NOMO-1 treated with dmso at 0.1 percent for 144 hours (cell line): ENCODE measurements at regions not wholly inside any gene's neighbourhood (a gene's known extent, or its start where the extent isn't known, plus 50 kb on each side); places are given as distances from the start of the nearest gene placed in this dataset.

Source experiments
- DNase-seq: peaks from one replicate; lab custom pipeline; 2025; ENCODE audit not compliant: unreplicated experiment; lab: John Stamatoyannopoulos, UW

GRCh38 chr1:157196245-157196543 lies 58.0 kb upstream of the ETV3 start:
- no peak for DNase-seq

DNA sequence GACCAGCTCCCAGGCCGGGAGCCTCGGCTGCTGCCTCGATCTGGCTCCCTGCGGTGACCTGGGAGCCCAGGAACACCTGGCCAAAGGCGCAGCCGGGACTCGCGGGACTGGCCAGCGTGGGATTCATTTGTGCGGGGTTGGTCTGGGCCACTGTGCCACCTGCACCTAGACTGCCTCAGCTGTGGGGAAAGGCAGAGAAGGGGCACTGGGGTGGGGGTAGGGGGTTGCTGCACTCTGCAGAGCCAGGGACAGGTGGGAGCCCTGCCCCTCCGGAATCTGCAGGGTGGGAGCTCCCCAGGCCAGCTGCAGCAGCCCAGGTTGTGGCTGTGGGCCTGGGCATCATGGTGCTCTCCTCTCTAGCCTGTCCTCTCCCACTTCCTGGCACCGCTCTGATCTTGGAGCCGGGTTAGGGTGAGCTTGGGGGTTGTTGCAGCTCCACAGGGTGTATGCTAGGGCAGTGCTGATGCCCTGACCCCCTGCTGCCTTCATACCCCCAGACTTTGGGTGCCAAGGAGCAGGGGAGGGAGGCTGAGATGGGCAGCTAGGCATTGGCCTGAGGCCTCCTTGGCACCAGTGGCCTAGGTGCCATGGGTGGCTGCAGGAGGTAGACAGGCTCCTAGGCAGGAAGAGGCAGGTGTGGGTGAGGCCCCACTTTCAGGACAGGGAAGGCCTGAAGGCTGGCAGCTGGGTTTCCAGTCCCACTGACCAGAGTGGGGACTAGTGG lies 57.5 kb upstream of the ETV3 start:
- no peak for DNase-seq

DNA sequence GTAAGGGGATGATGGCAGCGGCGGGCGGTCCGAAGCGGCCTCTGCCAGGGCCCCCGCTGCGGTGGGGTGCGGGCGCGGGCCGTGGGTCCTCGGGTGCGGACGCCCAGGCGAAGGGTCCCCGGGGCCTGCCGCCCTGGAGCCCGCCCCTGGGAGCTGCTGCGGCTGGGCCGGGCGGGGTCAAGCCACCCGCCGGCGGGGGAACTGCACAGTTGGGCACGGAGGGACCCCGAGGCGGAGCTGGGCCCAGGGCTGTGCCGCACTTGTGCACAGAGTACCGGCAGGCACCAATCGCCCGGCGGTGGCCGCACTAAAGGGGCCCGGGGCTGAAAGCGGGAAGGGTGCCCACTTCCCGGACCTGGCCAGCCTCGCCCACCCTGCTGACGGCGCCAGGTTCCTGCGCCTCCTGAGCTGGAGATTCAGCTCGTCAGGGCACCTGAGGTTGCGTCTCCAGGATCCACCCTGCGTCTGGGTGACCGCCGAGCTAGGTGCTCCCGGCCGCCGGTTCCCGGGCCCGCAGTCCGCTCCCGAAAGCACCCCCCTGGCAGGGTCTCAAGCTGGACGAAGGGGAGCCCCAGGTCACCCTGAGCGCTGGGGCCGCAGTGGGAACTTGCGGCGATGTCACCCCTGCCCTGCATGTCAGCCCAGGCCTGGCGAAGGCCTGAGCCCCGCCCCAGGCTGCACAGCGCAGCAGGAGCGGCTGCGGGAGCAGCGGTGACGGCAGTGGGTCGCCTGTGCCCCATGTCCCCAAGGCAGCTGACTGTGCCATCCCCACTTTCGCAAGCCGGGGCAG lies 56.7 kb upstream of the ETV3 start:
- DNase-seq, result no peak

DNA sequence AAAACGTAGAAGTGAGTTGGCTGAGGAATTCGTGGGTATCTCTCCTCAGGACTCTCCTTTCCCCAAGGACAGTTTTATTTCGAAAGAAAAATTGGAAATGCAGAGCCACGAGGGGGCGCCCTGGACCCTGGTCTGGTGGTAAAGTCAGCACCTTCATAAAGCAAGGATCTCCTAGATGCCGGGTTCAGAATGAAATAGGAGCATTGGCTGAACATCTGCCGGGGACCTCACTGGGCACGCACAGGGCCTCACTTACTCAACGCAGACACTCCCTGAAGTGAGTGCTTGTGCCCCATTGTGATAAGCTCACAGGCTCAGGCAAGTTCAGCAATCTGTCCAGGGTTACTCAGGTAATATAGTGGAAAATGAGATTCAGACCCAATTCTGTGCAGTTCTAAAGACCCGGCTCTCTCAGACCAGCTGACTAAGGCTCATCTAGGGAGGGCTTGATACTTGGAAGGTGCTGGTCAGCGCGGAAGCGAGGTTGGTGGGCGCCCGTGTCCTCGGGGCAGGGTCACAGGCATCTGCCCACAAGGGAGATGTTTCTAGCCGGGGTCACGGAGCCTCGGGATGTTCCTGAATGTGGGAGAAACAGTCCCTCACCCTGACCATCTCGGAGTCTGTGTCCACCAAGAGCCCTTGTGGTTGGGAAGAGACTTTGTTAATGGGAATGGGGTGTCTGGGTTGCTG lies 55.7 kb upstream of the ETV3 start:
- peak; percentile 33 for DNase-seq

- DNase-seq, result no peak
Observed at GRCh38 chr1:157193219-157193618, 55.0 kb upstream of the ETV3 start.

GRCh38 chr1:157189986-157190982 lies 52.1 kb upstream of the ETV3 start:
- no peak for DNase-seq

DNA sequence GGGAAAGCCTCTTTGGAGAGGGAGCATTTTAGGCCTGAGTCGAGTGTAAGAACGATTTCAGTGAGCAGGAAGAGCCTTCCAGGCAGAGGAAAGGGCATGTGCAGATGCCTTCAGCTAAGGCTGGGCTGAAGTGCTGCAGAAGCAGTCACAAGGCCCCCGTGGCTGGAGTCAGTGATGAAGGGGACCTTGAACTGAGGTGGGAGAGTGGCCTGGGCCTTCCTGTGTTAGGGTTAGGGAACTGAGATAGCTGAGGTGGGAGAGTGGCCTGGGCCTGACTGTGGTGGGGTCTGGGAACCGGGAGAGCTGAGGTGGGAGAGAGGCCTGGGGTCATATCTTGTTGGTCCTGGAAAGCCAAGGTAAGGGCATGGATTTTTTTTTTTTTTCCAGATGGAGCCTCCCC lies 50.9 kb upstream of the ETV3 start:
- no peak for DNase-seq
